SK-N-SH treated with all-trans-retinoic acid at 6 μM for 48 hours (cell line): ENCODE measurements at regions not wholly inside any gene's neighbourhood (a gene's known extent, or its start where the extent isn't known, plus 50 kb on each side); places are given as distances from the start of the nearest gene placed in this dataset.

ENCODE experiments used
- ATAC-seq: fragments of 200-7000 bp; cut with Tn5 transposase; 3 replicates; pipeline ENCODE4 v1.9.1; 2020; ENCODE audit warnings: mild to moderate bottlenecking, moderate library complexity
- ARNTL ChIP-seq: fragments of 450-650 bp; formaldehyde crosslinking; IDR thresholded peaks from 2 replicates; pipeline ENCODE4 v1.5.0; 2020; ENCODE audit warnings: low read depth, mild to moderate bottlenecking, moderate library complexity, borderline replicate concordance
- BACH2 ChIP-seq: fragments of 250-450 bp; sonication (Bioruptor Pico); IDR thresholded peaks from 2 replicates; pipeline ENCODE4 v1.9.0; 2021; ENCODE audit warnings: mild to moderate bottlenecking, borderline replicate concordance
- CSDC2 ChIP-seq: fragments of 250-450 bp; sonication (Bioruptor Pico); IDR thresholded peaks from 2 replicates; pipeline ENCODE4 v1.5.0; 2020; ENCODE audit warnings: mild to moderate bottlenecking, moderate library complexity
- ESRRG ChIP-seq: fragments of 250-450 bp; sonication (Bioruptor Pico); IDR thresholded peaks from 2 replicates; pipeline ENCODE4 v1.6.1; 2021; ENCODE audit warnings: mild to moderate bottlenecking
- GLIS3 ChIP-seq: fragments of 250-450 bp; sonication (Bioruptor Pico); IDR thresholded peaks from 2 replicates; pipeline ENCODE4 v1.5.0; 2020; ENCODE audit warnings: mild to moderate bottlenecking, moderate library complexity
- ISL1 ChIP-seq: fragments of 250-450 bp; sonication (Bioruptor Pico); IDR thresholded peaks from 2 replicates; pipeline ENCODE4 v2.1.2; 2022; ENCODE audit warnings: mild to moderate bottlenecking, moderate library complexity
- OSR1 ChIP-seq: fragments of 250-450 bp; sonication (Bioruptor Pico); IDR thresholded peaks from 2 replicates; pipeline ENCODE4 v1.8.0; 2022; ENCODE audit warnings: moderate library complexity, mild to moderate bottlenecking, inconsistent platforms
- PPARA ChIP-seq: fragments of 250-450 bp; sonication (Bioruptor Pico); IDR thresholded peaks from 2 replicates; pipeline ENCODE4 v1.5.0; 2020; ENCODE audit warnings: mild to moderate bottlenecking, borderline replicate concordance
- RARB ChIP-seq: fragments of 250-450 bp; sonication (Bioruptor Pico); IDR thresholded peaks from 2 replicates; pipeline ENCODE4 v1.8.0; 2021; ENCODE audit warnings: mild to moderate bottlenecking, moderate library complexity
- SNAI2 ChIP-seq: fragments of 250-450 bp; sonication (Bioruptor Pico); IDR thresholded peaks from 2 replicates; pipeline ENCODE4 v1.5.0; 2020; ENCODE audit warnings: mild to moderate bottlenecking, moderate library complexity
- TCF4 ChIP-seq: fragments of 250-450 bp; sonication (Bioruptor Pico); IDR thresholded peaks from 2 replicates; pipeline ENCODE4 v1.8.0; 2021; ENCODE audit warnings: mild to moderate bottlenecking, moderate library complexity, borderline replicate concordance
- TOX ChIP-seq: fragments of 250-450 bp; sonication (Bioruptor Pico); IDR thresholded peaks from 2 replicates; pipeline ENCODE4 v1.8.0; 2021; ENCODE audit warnings: mild to moderate bottlenecking, moderate library complexity, borderline replicate concordance
- ZC3H10 ChIP-seq: fragments of 250-450 bp; sonication (Bioruptor Pico); IDR thresholded peaks from 2 replicates; pipeline ENCODE4 v1.5.1; 2021; ENCODE audit warnings: mild to moderate bottlenecking, moderate library complexity
- ZFP3 ChIP-seq: fragments of 250-450 bp; sonication (Bioruptor Pico); IDR thresholded peaks from 2 replicates; pipeline ENCODE4 v1.5.0; 2020; ENCODE audit warnings: mild to moderate bottlenecking, moderate library complexity
- ZFP30 ChIP-seq: fragments of 450-650 bp; formaldehyde crosslinking; IDR thresholded peaks from 2 replicates; pipeline ENCODE4 v1.5.0; 2022; ENCODE audit warnings: mild to moderate bottlenecking, moderate library complexity
- ZNF565 ChIP-seq: fragments of 450-650 bp; formaldehyde crosslinking; conservative IDR thresholded peaks from 2 replicates; pipeline ENCODE4 v1.5.0; 2020; ENCODE audit warnings: low read depth, mild to moderate bottlenecking, moderate library complexity
- ZNF70 ChIP-seq: fragments of 450-650 bp; formaldehyde crosslinking; IDR thresholded peaks from 2 replicates; pipeline ENCODE4 v1.5.0; 2020; ENCODE audit warnings: mild to moderate bottlenecking, moderate library complexity
- ZNF8 ChIP-seq: fragments of 450-650 bp; formaldehyde crosslinking; IDR thresholded peaks from 2 replicates; pipeline ENCODE4 v1.5.0; 2020; ENCODE audit warnings: mild to moderate bottlenecking, moderate library complexity
- TF ChIP-seq, protein P1 (sequence below): fragments of 250-450 bp; sonication (Bioruptor Pico); IDR thresholded peaks from 2 replicates; pipeline ENCODE4 v1.5.0; 2020; ENCODE audit warnings: mild to moderate bottlenecking, moderate library complexity
- TF ChIP-seq, protein P2 (sequence below): fragments of 250-450 bp; sonication (Bioruptor Pico); IDR thresholded peaks from 2 replicates; pipeline ENCODE4 v1.5.1; 2020; ENCODE audit warnings: low read depth, mild to moderate bottlenecking, moderate library complexity
- TF ChIP-seq, protein P3 (sequence below): fragments of 250-450 bp; sonication (Bioruptor Pico); IDR thresholded peaks from 2 replicates; pipeline ENCODE4 v1.5.1; 2021; ENCODE audit warnings: mild to moderate bottlenecking, moderate library complexity
- TF ChIP-seq, protein P4 (sequence below): fragments of 250-450 bp; sonication (Bioruptor Pico); IDR thresholded peaks from 2 replicates; pipeline ENCODE4 v1.8.0; 2021; ENCODE audit warnings: low read depth, mild to moderate bottlenecking, moderate library complexity, borderline replicate concordance
- TF ChIP-seq, protein P5 (sequence below): fragments of 250-450 bp; sonication (Bioruptor Pico); IDR thresholded peaks from 2 replicates; pipeline ENCODE4 v1.8.0; 2020; ENCODE audit warnings: mild to moderate bottlenecking, moderate library complexity, borderline replicate concordance

DNA sequence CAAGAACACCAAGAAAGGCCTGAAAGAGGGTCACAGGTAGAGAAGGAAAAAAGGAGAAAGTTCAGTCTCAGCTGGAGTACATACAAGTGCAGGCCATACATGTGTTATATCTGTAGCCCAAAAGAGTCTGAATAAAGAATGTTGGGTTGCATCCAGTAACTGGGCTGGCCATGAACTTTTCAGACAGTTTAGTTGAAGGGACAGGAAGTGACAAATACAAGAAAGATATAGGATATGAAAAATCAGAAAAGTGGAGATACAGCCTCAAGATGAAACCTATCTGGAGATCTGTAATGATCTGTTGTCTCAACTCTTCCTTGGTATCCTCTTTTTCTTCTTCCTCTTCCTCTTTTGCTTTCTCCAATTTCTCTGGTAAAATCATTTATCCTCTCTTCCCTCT is 671.7 kb downstream of the MECOM start:
- TF ChIP-seq ZNF565 (CRISPR knock-in tag) (no peak), ESRRG (CRISPR knock-in tag) (no peak), ZNF70 (no peak), ISL1 (CRISPR knock-in tag) (no peak)
- no peak for ATAC-seq

DNA sequence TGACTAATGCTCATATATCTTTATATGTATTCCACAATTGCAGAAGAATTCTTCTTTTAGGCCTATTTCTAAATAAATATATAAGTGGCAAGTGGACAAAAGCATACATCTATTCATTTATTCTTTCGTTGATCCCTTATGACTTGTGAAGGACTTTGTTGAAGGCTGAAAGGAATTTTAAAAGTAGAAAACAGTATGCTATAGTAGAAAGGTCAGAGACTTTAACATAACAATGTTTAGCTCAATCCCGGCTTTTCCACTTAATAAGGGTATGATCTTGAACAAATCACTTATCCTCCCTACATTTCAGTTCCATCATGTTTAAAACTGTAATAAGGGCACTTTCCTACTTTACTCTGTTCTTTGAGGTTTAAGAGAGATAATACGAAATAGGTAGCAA is 672.9 kb downstream of the MECOM start:
- ATAC-seq = no peak
- no peak for TF ChIP-seq BACH2 (CRISPR knock-in tag)
- no peak for TF ChIP-seq OSR1 (CRISPR knock-in tag)
- no peak for TF ChIP-seq ZNF565 (CRISPR knock-in tag)
- no peak for TF ChIP-seq CSDC2 (CRISPR knock-in tag)
- no peak for TF ChIP-seq ZNF70
- TF ChIP-seq TCF4 = no peak
- TF ChIP-seq ISL1 (CRISPR knock-in tag) = no peak
- TF ChIP-seq, protein P1, sequence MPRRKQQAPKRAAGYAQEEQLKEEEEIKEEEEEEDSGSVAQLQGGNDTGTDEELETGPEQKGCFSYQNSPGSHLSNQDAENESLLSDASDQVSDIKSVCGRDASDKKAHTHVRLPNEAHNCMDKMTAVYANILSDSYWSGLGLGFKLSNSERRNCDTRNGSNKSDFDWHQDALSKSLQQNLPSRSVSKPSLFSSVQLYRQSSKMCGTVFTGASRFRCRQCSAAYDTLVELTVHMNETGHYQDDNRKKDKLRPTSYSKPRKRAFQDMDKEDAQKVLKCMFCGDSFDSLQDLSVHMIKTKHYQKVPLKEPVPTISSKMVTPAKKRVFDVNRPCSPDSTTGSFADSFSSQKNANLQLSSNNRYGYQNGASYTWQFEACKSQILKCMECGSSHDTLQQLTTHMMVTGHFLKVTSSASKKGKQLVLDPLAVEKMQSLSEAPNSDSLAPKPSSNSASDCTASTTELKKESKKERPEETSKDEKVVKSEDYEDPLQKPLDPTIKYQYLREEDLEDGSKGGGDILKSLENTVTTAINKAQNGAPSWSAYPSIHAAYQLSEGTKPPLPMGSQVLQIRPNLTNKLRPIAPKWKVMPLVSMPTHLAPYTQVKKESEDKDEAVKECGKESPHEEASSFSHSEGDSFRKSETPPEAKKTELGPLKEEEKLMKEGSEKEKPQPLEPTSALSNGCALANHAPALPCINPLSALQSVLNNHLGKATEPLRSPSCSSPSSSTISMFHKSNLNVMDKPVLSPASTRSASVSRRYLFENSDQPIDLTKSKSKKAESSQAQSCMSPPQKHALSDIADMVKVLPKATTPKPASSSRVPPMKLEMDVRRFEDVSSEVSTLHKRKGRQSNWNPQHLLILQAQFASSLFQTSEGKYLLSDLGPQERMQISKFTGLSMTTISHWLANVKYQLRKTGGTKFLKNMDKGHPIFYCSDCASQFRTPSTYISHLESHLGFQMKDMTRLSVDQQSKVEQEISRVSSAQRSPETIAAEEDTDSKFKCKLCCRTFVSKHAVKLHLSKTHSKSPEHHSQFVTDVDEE (CRISPR knock-in tag) = no peak
- TF ChIP-seq TOX (CRISPR knock-in tag) = no peak
- TF ChIP-seq, protein P2, sequence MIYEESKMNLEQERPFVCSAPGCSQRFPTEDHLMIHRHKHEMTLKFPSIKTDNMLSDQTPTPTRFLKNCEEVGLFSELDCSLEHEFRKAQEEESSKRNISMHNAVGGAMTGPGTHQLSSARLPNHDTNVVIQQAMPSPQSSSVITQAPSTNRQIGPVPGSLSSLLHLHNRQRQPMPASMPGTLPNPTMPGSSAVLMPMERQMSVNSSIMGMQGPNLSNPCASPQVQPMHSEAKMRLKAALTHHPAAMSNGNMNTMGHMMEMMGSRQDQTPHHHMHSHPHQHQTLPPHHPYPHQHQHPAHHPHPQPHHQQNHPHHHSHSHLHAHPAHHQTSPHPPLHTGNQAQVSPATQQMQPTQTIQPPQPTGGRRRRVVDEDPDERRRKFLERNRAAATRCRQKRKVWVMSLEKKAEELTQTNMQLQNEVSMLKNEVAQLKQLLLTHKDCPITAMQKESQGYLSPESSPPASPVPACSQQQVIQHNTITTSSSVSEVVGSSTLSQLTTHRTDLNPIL (CRISPR knock-in tag) = no peak
- TF ChIP-seq, protein P3, sequence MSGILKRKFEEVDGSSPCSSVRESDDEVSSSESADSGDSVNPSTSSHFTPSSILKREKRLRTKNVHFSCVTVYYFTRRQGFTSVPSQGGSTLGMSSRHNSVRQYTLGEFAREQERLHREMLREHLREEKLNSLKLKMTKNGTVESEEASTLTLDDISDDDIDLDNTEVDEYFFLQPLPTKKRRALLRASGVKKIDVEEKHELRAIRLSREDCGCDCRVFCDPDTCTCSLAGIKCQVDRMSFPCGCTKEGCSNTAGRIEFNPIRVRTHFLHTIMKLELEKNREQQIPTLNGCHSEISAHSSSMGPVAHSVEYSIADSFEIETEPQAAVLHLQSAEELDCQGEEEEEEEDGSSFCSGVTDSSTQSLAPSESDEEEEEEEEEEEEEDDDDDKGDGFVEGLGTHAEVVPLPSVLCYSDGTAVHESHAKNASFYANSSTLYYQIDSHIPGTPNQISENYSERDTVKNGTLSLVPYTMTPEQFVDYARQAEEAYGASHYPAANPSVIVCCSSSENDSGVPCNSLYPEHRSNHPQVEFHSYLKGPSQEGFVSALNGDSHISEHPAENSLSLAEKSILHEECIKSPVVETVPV = no peak
- no peak for TF ChIP-seq ESRRG (CRISPR knock-in tag)
- no peak for TF ChIP-seq ARNTL (CRISPR knock-in tag)
- no peak for TF ChIP-seq PPARA (CRISPR knock-in tag)
- TF ChIP-seq RARB (CRISPR knock-in tag) = no peak
- TF ChIP-seq ZFP3 (CRISPR knock-in tag) = no peak
- no peak for TF ChIP-seq ZFP30 (CRISPR knock-in tag)
- no peak for TF ChIP-seq SNAI2 (CRISPR knock-in tag)
- TF ChIP-seq ZNF8 (CRISPR knock-in tag) = no peak
- TF ChIP-seq GLIS3 = no peak

DNA sequence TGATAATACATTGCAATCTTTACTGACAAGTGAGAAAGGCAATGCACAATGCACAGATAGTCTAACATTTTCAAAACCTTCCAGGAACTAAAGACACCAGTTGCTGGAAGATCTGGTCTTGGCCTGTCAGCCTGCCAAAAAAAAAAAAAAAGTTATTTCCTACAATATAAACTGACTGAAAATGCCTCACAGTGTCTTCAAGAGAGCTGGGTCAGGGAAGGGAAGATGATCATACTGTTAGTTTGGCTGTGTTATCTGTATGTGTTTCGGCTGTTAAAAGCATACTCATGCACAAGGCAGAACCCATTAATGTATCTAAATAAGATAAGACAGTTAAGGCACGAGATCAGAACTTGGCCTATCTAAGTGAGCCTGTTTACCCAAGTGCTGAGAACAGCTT is 673.4 kb downstream of the MECOM start:
- TF ChIP-seq BACH2 (CRISPR knock-in tag) = no peak
- TF ChIP-seq, protein P2 (CRISPR knock-in tag) = no peak
- TF ChIP-seq TCF4 = no peak
- no peak for TF ChIP-seq ARNTL (CRISPR knock-in tag)
- TF ChIP-seq ZFP30 (CRISPR knock-in tag) = no peak
- TF ChIP-seq ZNF565 (CRISPR knock-in tag) = no peak
- no peak for TF ChIP-seq TOX (CRISPR knock-in tag)
- no peak for TF ChIP-seq RARB (CRISPR knock-in tag)
- no peak for ATAC-seq

DNA sequence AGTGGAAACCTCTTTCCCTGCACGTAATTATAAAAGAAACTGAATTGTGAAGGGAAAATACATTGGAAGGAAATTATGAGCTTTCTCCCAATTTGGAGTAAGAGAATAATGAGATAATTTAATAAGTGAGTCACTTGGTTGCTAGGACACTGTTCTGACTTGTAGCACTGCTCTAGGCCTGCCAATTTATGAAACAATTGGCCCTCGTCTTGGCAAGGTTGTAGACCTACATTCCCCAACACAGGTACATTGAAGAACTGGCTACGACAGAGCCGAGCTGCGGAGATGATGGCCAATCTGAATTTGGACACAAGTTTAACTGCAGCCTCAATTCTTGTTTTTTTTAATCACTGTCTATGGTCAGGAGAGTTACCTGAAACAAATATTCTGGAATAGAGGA is 674.1 kb downstream of the MECOM start:
- TF ChIP-seq RARB (CRISPR knock-in tag) (no peak), TOX (CRISPR knock-in tag) (no peak), TCF4 (no peak), ISL1 (CRISPR knock-in tag) (no peak), ARNTL (CRISPR knock-in tag) (no peak), ZNF8 (CRISPR knock-in tag) (no peak), ZFP30 (CRISPR knock-in tag) (no peak), BACH2 (CRISPR knock-in tag) (no peak), PPARA (CRISPR knock-in tag) (no peak), OSR1 (CRISPR knock-in tag) (no peak), ZFP3 (CRISPR knock-in tag) (no peak), ZNF565 (CRISPR knock-in tag) (no peak), CSDC2 (CRISPR knock-in tag) (no peak), ZC3H10 (CRISPR knock-in tag) (no peak), SNAI2 (CRISPR knock-in tag) (no peak)
- TF ChIP-seq, protein P4, sequence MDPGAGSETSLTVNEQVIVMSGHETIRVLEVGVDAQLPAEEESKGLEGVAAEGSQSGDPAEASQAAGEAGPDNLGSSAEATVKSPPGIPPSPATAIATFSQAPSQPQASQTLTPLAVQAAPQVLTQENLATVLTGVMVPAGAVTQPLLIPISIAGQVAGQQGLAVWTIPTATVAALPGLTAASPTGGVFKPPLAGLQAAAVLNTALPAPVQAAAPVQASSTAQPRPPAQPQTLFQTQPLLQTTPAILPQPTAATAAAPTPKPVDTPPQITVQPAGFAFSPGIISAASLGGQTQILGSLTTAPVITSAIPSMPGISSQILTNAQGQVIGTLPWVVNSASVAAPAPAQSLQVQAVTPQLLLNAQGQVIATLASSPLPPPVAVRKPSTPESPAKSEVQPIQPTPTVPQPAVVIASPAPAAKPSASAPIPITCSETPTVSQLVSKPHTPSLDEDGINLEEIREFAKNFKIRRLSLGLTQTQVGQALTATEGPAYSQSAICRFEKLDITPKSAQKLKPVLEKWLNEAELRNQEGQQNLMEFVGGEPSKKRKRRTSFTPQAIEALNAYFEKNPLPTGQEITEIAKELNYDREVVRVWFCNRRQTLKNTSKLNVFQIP (CRISPR knock-in tag) = no peak
- TF ChIP-seq, protein P5, sequence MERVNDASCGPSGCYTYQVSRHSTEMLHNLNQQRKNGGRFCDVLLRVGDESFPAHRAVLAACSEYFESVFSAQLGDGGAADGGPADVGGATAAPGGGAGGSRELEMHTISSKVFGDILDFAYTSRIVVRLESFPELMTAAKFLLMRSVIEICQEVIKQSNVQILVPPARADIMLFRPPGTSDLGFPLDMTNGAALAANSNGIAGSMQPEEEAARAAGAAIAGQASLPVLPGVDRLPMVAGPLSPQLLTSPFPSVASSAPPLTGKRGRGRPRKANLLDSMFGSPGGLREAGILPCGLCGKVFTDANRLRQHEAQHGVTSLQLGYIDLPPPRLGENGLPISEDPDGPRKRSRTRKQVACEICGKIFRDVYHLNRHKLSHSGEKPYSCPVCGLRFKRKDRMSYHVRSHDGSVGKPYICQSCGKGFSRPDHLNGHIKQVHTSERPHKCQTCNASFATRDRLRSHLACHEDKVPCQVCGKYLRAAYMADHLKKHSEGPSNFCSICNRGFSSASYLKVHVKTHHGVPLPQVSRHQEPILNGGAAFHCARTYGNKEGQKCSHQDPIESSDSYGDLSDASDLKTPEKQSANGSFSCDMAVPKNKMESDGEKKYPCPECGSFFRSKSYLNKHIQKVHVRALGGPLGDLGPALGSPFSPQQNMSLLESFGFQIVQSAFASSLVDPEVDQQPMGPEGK = no peak
- TF ChIP-seq, protein P2 (CRISPR knock-in tag) = no peak
- ATAC-seq = no peak
